Activated CD4-positive, alpha-beta memory T cell treated with anti-CD3 and anti-CD28 coated beads for 36 hours (primary cell): ENCODE measurements at regions not wholly inside any gene's neighbourhood (a gene's known extent, or its start where the extent isn't known, plus 50 kb on each side); places are given as distances from the start of the nearest gene placed in this dataset.
"Not testable (repeated sequence)": the region's sequence is repeated elsewhere in the genome, so short reads cannot be mapped to it uniquely, and the experiment has no call there.

Source experiments
- CTCF ChIA-PET: fragments of 350-600 bp; sonication (Branson Sonifier 250); formaldehyde crosslinking; loops from one replicate; lab custom pipeline; 2021; ENCODE audit warnings: antibody characterized with exemption, inconsistent platforms; lab: Charles Lee
- POLR2A ChIA-PET: fragments of 350-600 bp; sonication (Branson Sonifier 250); formaldehyde crosslinking; loops from one replicate; lab custom pipeline; 2021; ENCODE audit warnings: antibody characterized with exemption; lab: Charles Lee
- DNase-seq: peaks from one replicate; pipeline ENCODE4 v3.0.0-alpha.2; 2020
- H3K27ac Mint-ChIP-seq: one replicate; pipeline ENCODE4 v1.8.0; 2021; ENCODE audit warnings: mixed read lengths
- H3K27me3 Mint-ChIP-seq: one replicate; pipeline ENCODE4 v1.8.0; 2021; ENCODE audit warnings: mixed read lengths
- H3K36me3 Mint-ChIP-seq: one replicate; pipeline ENCODE4 v1.8.0; 2021; ENCODE audit warnings: mixed read lengths
- H3K4me1 Mint-ChIP-seq: one replicate; pipeline ENCODE4 v1.8.0; 2021; ENCODE audit warnings: low read depth, mixed read lengths
- H3K4me3 Mint-ChIP-seq: one replicate; pipeline ENCODE4 v1.8.0; 2021; ENCODE audit warnings: mild to moderate bottlenecking, mixed read lengths
- H3K9me3 Mint-ChIP-seq: one replicate; pipeline ENCODE4 v1.8.0; 2021; ENCODE audit warnings: mixed read lengths
- intact Hi-C: fragments of 100-400 bp; cut with micrococcal nuclease; formaldehyde crosslinking; loops from one replicate; pipeline ENCODE4 v1.15.1; 2023

GRCh38 chr4:183374950-183375555 lies 52.8 kb upstream of the CLDN24 start:
- CTCF ChIA-PET, result no interaction called here
- H3K4me3 Mint-ChIP-seq, result no peak overlapping the region

GRCh38 chr4:183376381-183376780 lies 54.2 kb upstream of the CLDN24 start:
- Mint-ChIP-seq H3K9me3 (peaks cover 32% of the 10 kb centered on the region), H3K36me3 (no peaks in the 10 kb centered on the region), H3K4me3 (no peak overlapping the region), H3K4me1 (no peaks in the 10 kb centered on the region), H3K27me3 (peaks cover 1% of the 10 kb centered on the region), H3K27ac (no peak overlapping the region)
- intact Hi-C loops, result no loop called here
- CTCF ChIA-PET, result no interaction called here
- DNase-seq, result no peak
- POLR2A ChIA-PET, result no interaction called here

More at GRCh38 chr4:183374950-183375555, 52.8 kb upstream of the CLDN24 start:
- Mint-ChIP-seq H3K27ac (no peak overlapping the region), H3K36me3 (no peaks in the 10 kb centered on the region), H3K9me3 (peaks cover 32% of the 10 kb centered on the region), H3K4me1 (no peaks in the 10 kb centered on the region), H3K27me3 (peaks cover 1% of the 10 kb centered on the region)
- POLR2A ChIA-PET, result no interaction called here
- DNase-seq, result no peak
- intact Hi-C loops, result no loop called here

- ChIA-PET CTCF (interaction anchor here (1.5 kb wide), 1 partner anchor 115 kb away, joined by 4 read pairs; no protein-coding TSS in a partner anchor), POLR2A (no interaction called here)
- Mint-ChIP-seq H3K4me1 (no peaks in the 10 kb centered on the region), H3K9me3 (peaks cover 29% of the 10 kb centered on the region), H3K4me3 (no peak overlapping the region), H3K36me3 (no peaks in the 10 kb centered on the region), H3K27ac (no peak overlapping the region), H3K27me3 (peaks cover 1% of the 10 kb centered on the region)
- DNase-seq, result no peak
- intact Hi-C loops, result no loop called here
Measured at GRCh38 chr4:183377491-183377890, 55.3 kb upstream of the CLDN24 start.

GRCh38 chr4:183378347-183378746 lies 56.1 kb upstream of the CLDN24 start:
- H3K4me3 Mint-ChIP-seq, H3K4me1 Mint-ChIP-seq, intact Hi-C loops, H3K36me3 Mint-ChIP-seq, POLR2A ChIA-PET, DNase-seq, H3K27ac Mint-ChIP-seq, H3K27me3 Mint-ChIP-seq: not testable (repeated sequence)
- CTCF ChIA-PET, result interaction anchor here (1.5 kb wide), 1 partner anchor 116 kb away, joined by 4 read pairs; no protein-coding TSS in a partner anchor
- peaks cover 22% of the 10 kb centered on the region for H3K9me3 Mint-ChIP-seq

- H3K27me3 Mint-ChIP-seq, result peaks cover 1% of the 10 kb centered on the region
- no peak overlapping the region for H3K4me3 Mint-ChIP-seq
- H3K36me3 Mint-ChIP-seq, result no peaks in the 10 kb centered on the region
- peaks cover 27% of the 10 kb centered on the region for H3K9me3 Mint-ChIP-seq
- no peak overlapping the region for H3K27ac Mint-ChIP-seq
- H3K4me1 Mint-ChIP-seq, result no peaks in the 10 kb centered on the region
- DNase-seq, result no peak
- ChIA-PET CTCF (interaction anchor here (1.0 kb wide), 2 partner anchors 9 to 18 kb away, joined by 3 to 4 read pairs; no protein-coding TSS in a partner anchor), POLR2A (no interaction called here)
- intact Hi-C loops, result no loop called here
Measured at GRCh38 chr4:183380901-183381300, 58.7 kb upstream of the CLDN24 start.

GRCh38 chr4:183383606-183384005 lies 60.8 kb upstream of the CDKN2AIP start:
- peaks cover 15% of the 10 kb centered on the region for H3K9me3 Mint-ChIP-seq
- no peak overlapping the region for H3K4me3 Mint-ChIP-seq
- ChIA-PET POLR2A (no interaction called here), CTCF (no interaction called here)
- no peak overlapping the region for H3K27ac Mint-ChIP-seq
- no peak for DNase-seq
- peaks cover 6% of the 10 kb centered on the region for H3K27me3 Mint-ChIP-seq
- H3K4me1 Mint-ChIP-seq, result no peaks in the 10 kb centered on the region
- H3K36me3 Mint-ChIP-seq, result no peaks in the 10 kb centered on the region
- intact Hi-C loops, result no loop called here

GRCh38 chr4:183384516-183384915 lies 59.9 kb upstream of the CDKN2AIP start:
- peaks cover 10% of the 10 kb centered on the region for H3K9me3 Mint-ChIP-seq
- peaks cover 6% of the 10 kb centered on the region for H3K27me3 Mint-ChIP-seq
- no peak for DNase-seq
- no peak overlapping the region for H3K27ac Mint-ChIP-seq
- CTCF ChIA-PET, result no interaction called here
- no peaks in the 10 kb centered on the region for H3K4me1 Mint-ChIP-seq
- intact Hi-C loops, result no loop called here
- H3K4me3 Mint-ChIP-seq, result no peak overlapping the region
- H3K36me3 Mint-ChIP-seq, result no peaks in the 10 kb centered on the region
- POLR2A ChIA-PET, result no interaction called here

GRCh38 chr4:183384983-183385382 lies 59.5 kb upstream of the CDKN2AIP start:
- Mint-ChIP-seq H3K4me1 (no peaks in the 10 kb centered on the region), H3K36me3 (no peaks in the 10 kb centered on the region), H3K27me3 (peaks cover 8% of the 10 kb centered on the region), H3K9me3 (peaks cover 10% of the 10 kb centered on the region), H3K27ac (no peak overlapping the region), H3K4me3 (no peak overlapping the region)
- no peak for DNase-seq
- intact Hi-C loops, result no loop called here
- CTCF ChIA-PET, result no interaction called here
- POLR2A ChIA-PET, result no interaction called here

GRCh38 chr4:183388021-183388420 lies 56.4 kb upstream of the CDKN2AIP start:
- Mint-ChIP-seq H3K27ac (no peak overlapping the region), H3K9me3 (peaks cover 10% of the 10 kb centered on the region), H3K4me1 (peaks cover 4% of the 10 kb centered on the region), H3K27me3 (peaks cover 10% of the 10 kb centered on the region), H3K4me3 (no peak overlapping the region), H3K36me3 (no peaks in the 10 kb centered on the region)
- ChIA-PET CTCF (no interaction called here), POLR2A (no interaction called here)
- intact Hi-C loops, result no loop called here
- no peak for DNase-seq

GRCh38 chr4:183388777-183389176 lies 55.7 kb upstream of the CDKN2AIP start:
- no peak overlapping the region for H3K27ac Mint-ChIP-seq
- H3K9me3 Mint-ChIP-seq, result peaks cover 10% of the 10 kb centered on the region
- H3K27me3 Mint-ChIP-seq, result peaks cover 10% of the 10 kb centered on the region
- H3K4me3 Mint-ChIP-seq, result no peak overlapping the region
- intact Hi-C loops, result no loop called here
- no peaks in the 10 kb centered on the region for H3K36me3 Mint-ChIP-seq
- no peak for DNase-seq
- H3K4me1 Mint-ChIP-seq, result peaks cover 4% of the 10 kb centered on the region
- CTCF ChIA-PET, result interaction anchor here (0.7 kb wide), 1 partner anchor 22 kb away, joined by 3 read pairs; no protein-coding TSS in a partner anchor
- POLR2A ChIA-PET, result no interaction called here

GRCh38 chr4:183390374-183390773 lies 54.1 kb upstream of the CDKN2AIP start:
- Mint-ChIP-seq H3K36me3 (no peaks in the 10 kb centered on the region), H3K27ac (no peak overlapping the region), H3K27me3 (peaks cover 13% of the 10 kb centered on the region), H3K4me3 (no peak overlapping the region), H3K4me1 (peaks cover 4% of the 10 kb centered on the region), H3K9me3 (no peaks in the 10 kb centered on the region)
- no peak for DNase-seq
- intact Hi-C loops, result no loop called here
- POLR2A ChIA-PET, result no interaction called here
- CTCF ChIA-PET, result no interaction called here

- peaks cover 6% of the 10 kb centered on the region for H3K4me1 Mint-ChIP-seq
- POLR2A ChIA-PET, result no interaction called here
- no peak overlapping the region for H3K27ac Mint-ChIP-seq
- H3K36me3 Mint-ChIP-seq, result no peaks in the 10 kb centered on the region
- CTCF ChIA-PET, result no interaction called here
- intact Hi-C loops, result no loop called here
- peaks cover 13% of the 10 kb centered on the region for H3K27me3 Mint-ChIP-seq
- no peak for DNase-seq
- H3K4me3 Mint-ChIP-seq, result no peak overlapping the region
- H3K9me3 Mint-ChIP-seq, result no peaks in the 10 kb centered on the region
Measured at GRCh38 chr4:183391204-183391603, 53.2 kb upstream of the CDKN2AIP start.

- H3K9me3 Mint-ChIP-seq, result no peaks in the 10 kb centered on the region
Measured at GRCh38 chr4:183392377-183392776, 52.1 kb upstream of the CDKN2AIP start.

More at GRCh38 chr4:183392377-183392776, 52.1 kb upstream of the CDKN2AIP start:
- ChIA-PET CTCF (no interaction called here), POLR2A (no interaction called here)
- Mint-ChIP-seq H3K27ac (no peak overlapping the region), H3K36me3 (no peaks in the 10 kb centered on the region), H3K4me3 (no peak overlapping the region), H3K4me1 (peaks cover 10% of the 10 kb centered on the region), H3K27me3 (peaks cover 11% of the 10 kb centered on the region)
- intact Hi-C loops, result no loop called here
- DNase-seq, result no peak
